ENCODE measurements at regions not wholly inside any gene's neighbourhood (a gene's known extent, or its start where the extent isn't known, plus 50 kb on each side); places are given as distances from the start of the nearest gene placed in this dataset.

DNA sequence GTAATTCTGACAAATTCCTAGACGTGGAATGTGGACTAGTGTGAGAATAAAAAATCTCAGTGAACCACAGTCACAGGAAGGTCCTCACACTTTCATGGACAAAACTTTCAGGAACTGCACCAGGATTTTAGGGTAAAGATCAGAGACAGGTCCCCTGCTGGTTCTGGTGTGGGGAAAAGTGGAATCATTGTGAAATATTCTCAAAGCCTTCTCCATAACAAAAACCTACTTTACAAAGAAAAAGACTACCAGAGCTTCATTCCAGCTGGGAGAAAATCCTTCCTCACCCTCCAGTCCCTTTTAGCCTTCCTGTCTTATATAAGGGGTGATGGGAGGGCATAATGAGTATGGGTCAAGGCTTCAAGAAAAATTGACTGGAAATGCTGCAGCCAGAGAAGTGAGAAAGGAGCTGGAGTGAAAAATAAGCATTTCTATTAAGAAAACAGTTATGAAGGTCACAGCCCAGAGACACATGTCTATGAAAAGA lies 325.8 kb downstream of the ARAP2 start:
- no peak for DNase-seq

DNA sequence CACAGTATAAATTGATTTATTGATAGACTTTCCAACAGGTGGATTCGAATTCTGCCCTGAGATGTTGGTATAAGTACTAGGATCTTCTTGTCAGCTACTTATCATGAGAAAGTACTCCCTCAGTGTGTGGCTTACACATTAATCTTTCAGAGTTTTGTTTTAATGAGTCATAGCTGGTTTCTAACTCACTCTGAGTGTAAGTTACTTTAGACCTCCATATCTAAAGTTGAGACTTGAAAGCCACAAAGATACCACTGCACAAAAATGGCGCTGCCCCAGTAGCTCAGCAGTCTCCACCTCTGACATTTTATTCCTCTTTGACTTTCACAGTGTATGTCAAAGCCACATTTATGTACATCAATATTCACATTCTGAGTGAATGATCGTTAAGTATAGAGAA lies 318.5 kb downstream of the ARAP2 start:
- no peak for DNase-seq

DNA sequence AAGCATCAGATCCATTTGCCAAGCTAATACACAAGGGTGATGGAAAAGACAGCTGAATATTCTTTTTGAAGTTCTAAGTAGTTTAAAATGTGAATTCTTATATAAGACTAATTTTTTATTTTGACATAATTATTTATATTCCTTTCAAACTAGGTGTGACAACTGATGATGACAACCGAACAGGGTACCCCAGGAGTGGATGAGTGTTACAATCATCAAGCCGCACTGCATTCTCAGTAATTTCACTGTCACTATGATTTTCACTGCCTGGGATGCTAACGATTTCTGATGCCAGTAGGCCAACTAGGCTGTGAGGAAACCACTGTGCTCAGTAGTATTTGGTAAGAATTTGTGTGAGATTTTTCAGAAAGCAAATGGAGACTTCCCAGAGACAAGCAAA lies 317.5 kb downstream of the ARAP2 start:
- DNase-seq: peak; percentile 3

GRCh38 chr4:35933901-35934300 lies 310.4 kb downstream of the ARAP2 start:
- DNase-seq: no peak

DNA sequence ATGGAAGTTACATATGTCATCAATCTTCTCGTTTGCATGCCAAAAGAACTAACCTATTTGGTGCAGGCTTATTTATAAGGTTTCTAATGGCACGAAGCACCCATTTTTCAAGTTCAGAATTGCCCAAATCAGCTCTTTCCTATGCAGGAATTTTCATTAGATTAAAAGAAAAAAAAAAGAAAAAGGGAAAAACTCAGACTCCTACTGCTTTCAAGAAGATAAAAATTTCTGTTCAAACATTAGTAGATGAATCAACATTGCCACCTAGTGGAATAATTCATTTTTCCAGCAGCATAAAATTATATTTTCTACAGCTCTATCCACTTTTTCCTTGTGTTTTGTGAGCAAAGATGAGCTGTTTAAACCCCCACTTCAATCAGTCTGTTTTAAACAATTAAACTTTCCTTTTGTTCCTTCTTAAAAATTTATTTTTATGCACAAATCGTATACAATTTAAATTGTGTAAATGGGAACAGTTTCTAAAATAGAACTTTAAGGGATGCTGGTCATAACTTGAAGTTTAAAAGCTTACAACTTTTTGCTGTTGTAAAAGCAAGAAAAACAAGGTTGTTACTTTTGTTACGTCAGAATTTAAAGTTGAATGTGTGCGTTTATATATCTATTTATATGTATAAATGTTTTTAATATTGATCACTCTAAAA lies 309.9 kb downstream of the ARAP2 start:
- DNase-seq: peak; percentile 62

DNA sequence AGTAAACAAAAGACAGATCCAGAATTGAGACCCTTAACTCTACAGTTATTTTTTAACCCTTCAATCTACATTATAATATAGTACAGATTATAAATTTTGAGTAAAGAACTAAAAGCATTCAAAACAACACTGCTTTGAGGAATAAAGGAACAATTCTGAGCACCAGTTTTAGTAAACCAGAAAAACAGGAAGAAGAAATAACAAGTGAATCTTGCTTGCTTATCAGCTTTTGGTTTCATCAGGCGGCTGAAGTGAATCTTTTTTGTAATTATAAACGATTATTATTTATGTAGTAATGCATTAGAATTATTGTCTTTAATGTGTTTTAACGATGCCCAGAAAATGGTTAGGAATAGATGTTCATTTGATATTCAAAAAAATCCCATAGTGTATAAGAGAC lies 305.4 kb downstream of the ARAP2 start:
- no peak for DNase-seq

DNA sequence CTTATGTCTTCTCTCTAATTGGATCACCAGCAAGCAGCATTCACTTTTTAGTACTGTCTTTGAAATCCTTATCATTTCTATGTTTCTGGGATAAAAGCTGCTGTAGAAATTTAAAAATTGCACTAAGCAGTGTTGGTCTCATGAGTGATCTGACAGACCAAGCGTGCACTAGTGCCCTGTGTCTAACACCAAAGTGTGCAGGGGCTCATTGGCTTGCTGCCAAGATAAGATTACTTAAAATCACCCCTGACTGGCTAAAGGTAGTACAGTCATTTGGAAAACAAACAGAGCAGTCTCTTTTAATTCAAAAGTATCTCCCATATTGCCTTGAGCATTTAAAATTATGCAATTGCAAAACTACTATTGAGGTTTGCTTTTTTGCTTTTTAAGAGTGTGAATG lies 304.6 kb downstream of the ARAP2 start:
- peak; percentile 11 for DNase-seq

- DNase-seq: no peak
These were observed 302.2 kb downstream of the ARAP2 start for GRCh38 chr4:35942092-35942491.

- no peak for DNase-seq
These were observed 300.7 kb downstream of the ARAP2 start for GRCh38 chr4:35943606-35944005.

- no peak for DNase-seq
These were observed 296.1 kb downstream of the ARAP2 start for GRCh38 chr4:35948171-35948570.

DNA sequence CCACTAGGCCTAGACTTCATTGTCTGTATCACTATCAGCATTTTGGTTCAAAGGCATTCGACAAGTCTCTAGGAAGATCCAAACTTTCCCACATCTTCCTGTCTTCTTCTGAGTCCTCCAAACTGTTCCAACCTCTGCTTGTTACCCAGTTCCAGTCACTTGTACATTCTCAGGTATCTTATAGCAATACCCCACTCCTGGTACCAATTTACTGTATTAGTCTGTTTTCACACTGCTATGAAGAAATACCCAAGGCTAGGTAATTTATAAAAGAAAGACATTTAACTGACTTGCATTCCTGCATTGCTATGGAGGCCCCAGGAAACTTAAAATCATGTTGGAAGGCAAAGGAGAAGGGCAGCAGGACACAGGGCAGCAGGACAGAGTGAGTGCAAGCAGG lies 293.9 kb downstream of the ARAP2 start:
- no peak for DNase-seq

GRCh38 chr4:35952751-35953150 lies 291.6 kb downstream of the ARAP2 start:
- DNase-seq: no peak

- DNase-seq: no peak
These were observed 280.9 kb downstream of the ARAP2 start for GRCh38 chr4:35963383-35963782.

DNA sequence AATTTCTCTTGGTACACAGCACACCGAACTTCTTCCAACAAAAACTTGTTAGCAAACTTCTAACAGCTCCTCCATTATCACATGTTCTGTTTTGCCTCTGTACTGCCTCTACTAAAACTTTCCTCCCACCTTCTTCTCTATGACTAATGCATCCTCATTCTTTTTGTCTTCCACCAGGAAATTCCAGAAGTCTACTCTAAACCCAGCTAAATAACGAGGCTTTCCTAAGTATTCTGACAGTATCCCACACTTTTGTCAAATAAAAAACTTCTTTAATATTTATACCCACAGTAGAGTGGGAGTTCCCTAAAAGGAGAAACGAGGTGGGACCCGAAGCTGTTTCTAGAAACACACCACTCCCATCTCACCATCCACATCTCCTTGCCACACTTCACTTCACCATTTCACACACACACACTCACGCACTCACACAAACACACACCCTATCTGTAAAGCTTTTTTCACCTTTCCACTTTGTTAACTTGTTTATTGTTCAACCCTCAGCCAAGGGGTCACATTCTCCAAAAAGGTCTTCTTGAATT lies 280.3 kb downstream of the ARAP2 start:
- DNase-seq: no peak

GRCh38 chr4:35965300-35965699 lies 279.0 kb downstream of the ARAP2 start:
- DNase-seq: no peak

GRCh38 chr4:35966566-35966965 lies 277.7 kb downstream of the ARAP2 start:
- DNase-seq: no peak

GRCh38 chr4:35970366-35970960 lies 273.9 kb downstream of the ARAP2 start:
- DNase-seq: no peak

- no peak for DNase-seq
These were observed 271.5 kb downstream of the ARAP2 start for GRCh38 chr4:35972814-35973213.

GRCh38 chr4:35975617-35976355 lies 268.5 kb downstream of the ARAP2 start:
- DNase-seq: no peak

GRCh38 chr4:35978551-35978950 lies 265.8 kb downstream of the ARAP2 start:
- no peak for DNase-seq

DNA sequence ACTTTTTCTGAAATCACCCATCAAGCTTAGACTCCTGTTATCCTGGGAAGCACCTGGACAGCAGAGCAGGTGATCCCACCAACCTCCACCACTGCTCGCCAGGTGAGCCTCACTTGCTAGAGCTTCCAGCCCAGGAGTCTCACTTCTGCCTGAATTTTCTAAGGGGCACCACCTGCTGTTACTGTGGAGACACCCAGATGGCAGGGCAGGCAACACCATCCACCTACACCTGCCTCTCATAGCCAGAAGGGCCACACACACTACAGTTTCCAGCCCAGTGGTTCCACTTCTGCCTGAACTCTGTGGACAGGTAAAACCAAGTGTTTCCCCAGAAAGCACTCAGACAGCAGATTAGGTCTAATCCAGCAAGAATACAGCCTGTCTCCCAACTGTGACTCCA lies 262.0 kb downstream of the ARAP2 start:
- DNase-seq: no peak

DNA sequence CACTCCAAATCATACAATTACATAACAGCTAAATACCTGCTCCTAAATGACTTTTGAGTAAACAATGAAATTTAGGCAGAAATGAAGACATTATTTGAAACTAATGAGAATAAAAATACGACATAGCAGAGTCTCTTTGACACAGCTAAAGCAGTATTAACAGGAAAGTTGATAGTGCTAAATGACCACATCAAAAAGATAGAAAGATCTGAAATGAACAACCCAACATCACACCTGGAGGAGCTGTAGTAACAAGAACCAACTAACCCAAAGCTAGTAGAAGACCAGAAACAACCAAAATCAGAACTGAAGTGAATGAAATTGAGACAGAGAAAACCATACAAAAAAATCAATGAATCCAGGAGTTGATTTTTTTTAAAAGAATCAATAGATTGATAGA lies 257.8 kb downstream of the ARAP2 start:
- DNase-seq: no peak

DNA sequence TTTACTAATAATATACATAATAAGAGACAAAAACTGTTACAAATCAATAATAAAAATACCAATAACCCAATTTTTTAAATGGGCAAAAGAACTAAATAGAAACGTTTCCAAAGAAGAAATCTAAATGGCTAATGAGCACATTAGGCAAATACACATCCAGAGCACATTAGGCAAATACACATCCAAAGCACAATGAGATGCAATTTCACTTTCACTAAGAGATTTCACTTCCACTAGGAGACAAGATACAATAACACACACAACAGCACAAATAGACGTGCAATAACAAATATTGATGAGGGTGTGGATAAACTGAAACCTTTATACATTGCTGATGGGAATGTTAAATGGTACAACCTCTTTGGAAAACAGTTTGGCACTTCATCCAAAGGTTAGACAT lies 250.7 kb downstream of the ARAP2 start:
- DNase-seq: no peak
